SK-N-MC (cell line): ENCODE measurements at regions not wholly inside any gene's neighbourhood (a gene's known extent, or its start where the extent isn't known, plus 50 kb on each side); places are given as distances from the start of the nearest gene placed in this dataset.

Experiments
- EZH2 ChIP-seq: fragments of 200-600 bp; sonication (generic); IDR thresholded peaks from one replicate; pipeline ENCODE4 v1.6.1; 2017; ENCODE audit warnings: antibody characterized with exemption
- FOXP2 ChIP-seq: optimal IDR thresholded peaks from 2 replicates; pipeline ENCODE3; 2011; ENCODE audit warnings: mild to moderate bottlenecking, moderate library complexity; ENCODE audit not compliant: insufficient read depth; ENCODE audit errors: extremely low read length, control extremely low read depth
- POLR2AphosphoS5 ChIP-seq: IDR thresholded peaks from 2 replicates; pipeline ENCODE4 v1.6.1; 2012; ENCODE audit warnings: mild to moderate bottlenecking, low read depth, low read length, borderline replicate concordance

- TF ChIP-seq EZH2 (no peak), POLR2AphosphoS5 (no peak), FOXP2 (no peak)
Observed at GRCh38 chr2:129274038-129274415, 705.4 kb upstream of the RAB6C start.
